Fibroblast of the aortic adventitia (primary cell): ENCODE measurements at regions not wholly inside any gene's neighbourhood (a gene's known extent, or its start where the extent isn't known, plus 50 kb on each side); places are given as distances from the start of the nearest gene placed in this dataset.
A peak's percentile ranks its signal among the peaks of the same experiment; 100 is the strongest.

Experiments used
- DNase-seq: peaks from one replicate; pipeline ENCODE4 v3.0.0-alpha.2; 2010; ENCODE audit warnings: low read depth
- H3K4me3 ChIP-seq: 2 replicates; pipeline ENCODE4 v1.5.1; 2011; ENCODE audit warnings: low read depth, mild to moderate bottlenecking, control low read depth, low read length, moderate library complexity
- CTCF ChIP-seq: IDR thresholded peaks from 2 replicates; pipeline ENCODE4 v1.5.1; 2011; ENCODE audit warnings: mild to moderate bottlenecking, low read length, control low read depth, inconsistent platforms; ENCODE audit not compliant: insufficient read depth

DNA sequence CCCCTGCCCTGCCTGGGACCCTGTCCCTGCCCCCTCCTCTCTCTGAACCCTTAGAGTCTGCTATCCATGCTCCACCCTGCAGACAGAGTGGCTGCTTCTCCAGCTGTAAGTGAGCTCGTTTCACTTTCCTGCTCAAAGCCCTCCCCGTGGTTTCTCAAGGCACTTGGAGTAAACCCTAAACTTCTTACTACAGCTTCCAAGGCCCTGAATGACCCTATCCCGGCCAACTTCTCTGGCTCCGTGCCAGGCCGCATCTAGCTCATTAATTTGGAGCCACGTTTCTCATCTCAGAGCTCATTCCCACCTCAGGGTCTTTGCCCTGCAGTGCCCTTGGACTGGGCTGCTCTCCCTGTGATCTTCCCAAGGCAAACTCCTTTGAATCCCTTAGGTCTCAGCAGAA, 235.1 kb upstream of the RUNX1 start:
- DNase-seq: peak; percentile 54
- H3K4me3 ChIP-seq: no peak overlapping the region
- TF ChIP-seq CTCF: no peak

DNA sequence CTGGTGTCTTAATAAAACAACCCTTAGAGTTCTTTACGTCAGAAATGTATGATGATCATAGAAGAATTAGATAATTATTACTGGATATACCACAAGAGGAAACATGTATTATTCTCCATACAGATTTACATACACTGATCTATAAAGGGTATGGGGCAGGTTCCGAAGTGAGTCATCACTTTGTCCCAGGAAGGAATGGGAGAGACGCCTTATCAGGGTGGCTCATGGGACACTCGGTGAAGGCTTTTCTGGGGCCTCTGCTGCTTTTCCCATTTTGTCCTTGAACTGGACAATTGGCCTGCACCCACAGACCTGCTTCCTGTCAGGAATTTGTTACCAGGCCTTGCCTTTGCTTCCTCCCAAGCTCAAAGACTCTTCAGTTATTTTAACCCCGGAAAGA, 233.8 kb upstream of the RUNX1 start:
- no peak for TF ChIP-seq CTCF
- H3K4me3 ChIP-seq: no peak overlapping the region
- no peak for DNase-seq

DNA sequence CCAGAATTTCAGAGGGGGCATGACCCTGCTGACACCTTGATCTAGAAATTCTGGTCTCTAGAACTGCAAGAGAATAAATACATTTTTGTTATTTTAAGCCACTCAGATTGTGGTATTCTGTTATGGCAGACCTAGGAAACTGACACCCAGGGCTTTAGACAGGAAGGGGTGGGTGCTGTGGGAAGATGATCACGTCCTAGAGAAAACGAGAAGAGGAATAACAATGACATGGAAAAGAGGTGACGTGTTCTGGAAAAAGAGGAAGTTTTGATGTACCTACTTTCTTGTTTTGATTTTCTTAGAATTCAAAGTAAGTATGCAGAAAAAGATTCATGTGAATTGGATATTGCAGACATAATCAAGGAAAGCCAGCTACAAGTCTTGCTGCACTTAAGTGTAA, 232.9 kb upstream of the RUNX1 start:
- no peak for TF ChIP-seq CTCF
- no peak overlapping the region for H3K4me3 ChIP-seq
- no peak for DNase-seq

DNA sequence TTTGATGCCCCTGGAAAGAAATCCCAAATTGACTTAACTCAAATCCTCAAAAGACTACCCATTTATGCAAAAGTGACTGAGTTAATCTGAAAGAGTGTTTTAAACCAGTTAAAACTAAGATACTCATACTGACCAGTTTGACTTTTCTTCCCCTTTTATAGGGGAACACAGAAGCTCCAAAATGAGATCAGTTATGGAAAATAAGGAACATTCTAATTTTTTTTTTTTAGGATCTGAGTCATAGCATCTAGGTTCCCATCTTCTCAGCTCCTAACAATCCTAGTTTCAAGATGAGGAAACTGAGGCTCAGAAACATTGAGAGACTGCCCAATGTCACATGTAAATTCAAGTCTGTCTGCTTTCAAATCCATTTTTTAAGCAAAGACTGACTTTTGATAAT, 231.1 kb upstream of the RUNX1 start:
- DNase-seq: no peak

GRCh38 chr21:35275776-35276175, 226.7 kb upstream of the RUNX1 start:
- TF ChIP-seq CTCF: no peak
- no peak for DNase-seq
- H3K4me3 ChIP-seq: no peak overlapping the region

More for the DNA sequence above, 231.1 kb upstream of the RUNX1 start:
- no peak for TF ChIP-seq CTCF
- no peak overlapping the region for H3K4me3 ChIP-seq

DNA sequence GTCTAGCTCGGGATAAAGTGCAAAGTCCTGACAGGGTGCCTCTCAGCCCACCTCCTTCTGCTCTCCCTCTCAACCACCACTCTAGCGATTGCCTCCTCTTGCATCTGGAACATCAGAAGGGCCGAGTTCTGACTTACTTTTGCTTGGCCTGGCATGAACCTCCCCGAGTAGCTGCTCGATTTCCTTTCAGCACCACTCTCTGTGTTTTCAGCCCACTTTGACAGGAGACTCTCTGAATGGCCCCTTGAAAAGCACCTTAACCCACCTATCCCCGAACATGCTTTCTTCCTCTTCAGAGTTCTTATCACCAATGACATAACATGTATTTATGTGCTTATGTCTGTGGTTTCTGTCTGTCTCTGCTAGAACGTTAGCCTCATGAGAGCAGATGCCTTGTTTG, 225.8 kb upstream of the RUNX1 start:
- TF ChIP-seq CTCF: no peak
- no peak for DNase-seq
- H3K4me3 ChIP-seq: no peak overlapping the region

DNA sequence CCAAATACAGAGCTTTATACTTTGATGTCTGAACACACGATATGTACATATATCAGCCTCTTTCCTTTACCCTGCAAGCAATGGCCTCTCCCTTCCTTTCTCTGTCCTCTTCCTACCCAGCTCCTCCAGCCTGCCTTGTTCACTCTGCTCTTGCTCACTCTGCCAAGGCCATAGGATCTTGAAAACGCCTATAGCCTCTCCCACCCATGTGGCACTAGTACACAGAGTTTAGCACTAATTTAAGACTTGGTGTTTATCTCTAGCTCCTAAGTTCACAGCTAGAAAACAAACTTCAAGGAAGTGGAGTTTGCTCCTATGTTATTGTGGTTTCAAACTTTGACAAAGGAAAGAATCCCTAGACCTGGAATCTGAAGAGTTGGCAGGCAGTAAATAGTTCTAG, 225.0 kb upstream of the RUNX1 start:
- H3K4me3 ChIP-seq: no peak overlapping the region
- no peak for TF ChIP-seq CTCF
- no peak for DNase-seq
